Gastroesophageal sphincter (tissue), 4 donors: ENCODE measurements at regions not wholly inside any gene's neighbourhood (a gene's known extent, or its start where the extent isn't known, plus 50 kb on each side); places are given as distances from the start of the nearest gene placed in this dataset.
"Not testable (repeated sequence)": the region's sequence is repeated elsewhere in the genome, so short reads cannot be mapped to it uniquely, and the experiment has no call there.

Experiments
- ATAC-seq: fragments of 150-250 bp; one replicate; pipeline ENCODE4 v1.9.1; 2016; ENCODE audit warnings: mild to moderate bottlenecking, moderate library complexity
- H3K27ac ChIP-seq, 4 donors: fragments of 200-600 bp; sonication (generic) in 3 of 4; 1 replicate in 3 of 4; 2 replicates in 1 of 4; pipeline ENCODE4 v1.5.1; 2016 to 2019
- H3K27me3 ChIP-seq: fragments of 200-600 bp; sonication (generic); one replicate; pipeline ENCODE4 v1.5.1; 2019
- H3K36me3 ChIP-seq, 2 donors: fragments of 200-600 bp; sonication (generic); one replicate each; pipeline ENCODE4 v1.5.1; 2019; ENCODE audit warnings: control low read depth in 1 of 2
- H3K4me1 ChIP-seq, 3 donors: fragments of 200-600 bp; sonication (generic); 1 replicate in 2 of 3; 2 replicates in 1 of 3; pipeline ENCODE4 v1.5.1; 2016 to 2019; ENCODE audit warnings: control low read depth in 2 of 3
- H3K4me3 ChIP-seq, 2 donors: fragments of 200-600 bp; sonication (generic); one replicate each; pipeline ENCODE4 v1.5.1; 2019; ENCODE audit warnings: mild to moderate bottlenecking in 1 of 2, moderate library complexity in 1 of 2
- H3K9me3 ChIP-seq, 3 donors: fragments of 200-600 bp; sonication (generic); one replicate each; pipeline ENCODE4 v1.5.1; 2017 to 2019; ENCODE audit warnings: control low read depth in 2 of 3
- EP300 ChIP-seq: sonication (generic); formaldehyde crosslinking; IDR thresholded peaks from one replicate; pipeline ENCODE4 v1.6.1; 2017; ENCODE audit warnings: antibody characterized with exemption, mild to moderate bottlenecking
- POLR2A ChIP-seq, 2 donors: fragments of 450-650 bp; IDR thresholded peaks; one replicate each; pipeline ENCODE4 v1.6.1; 2017; ENCODE audit warnings: antibody characterized with exemption in 2 of 2, mild to moderate bottlenecking in 2 of 2, moderate library complexity in 1 of 2
- POLR2AphosphoS5 ChIP-seq: sonication (generic); formaldehyde crosslinking; IDR thresholded peaks from one replicate; pipeline ENCODE4 v1.6.1; 2017; ENCODE audit warnings: antibody characterized with exemption
- WGBS, 2 donors: methylation state at CpG; one replicate each; pipeline ENCODE4 v1.1.5; 2018; ENCODE audit warnings: low coverage in 1 of 2; 5-methylcytosine and 5-hydroxymethylcytosine counted together
- TF ChIP-seq, protein P1 (sequence below), 4 experiments: fragments of 200-600 bp in 2 of 4; fragments of 450-650 bp in 2 of 4; sonication (generic) in 1 of 4; IDR thresholded peaks; one replicate each; pipeline ENCODE4 v1.5.1; 2017 to 2019; ENCODE audit warnings: antibody characterized with exemption in 4 of 4, mild to moderate bottlenecking in 2 of 4, moderate library complexity in 2 of 4

DNA sequence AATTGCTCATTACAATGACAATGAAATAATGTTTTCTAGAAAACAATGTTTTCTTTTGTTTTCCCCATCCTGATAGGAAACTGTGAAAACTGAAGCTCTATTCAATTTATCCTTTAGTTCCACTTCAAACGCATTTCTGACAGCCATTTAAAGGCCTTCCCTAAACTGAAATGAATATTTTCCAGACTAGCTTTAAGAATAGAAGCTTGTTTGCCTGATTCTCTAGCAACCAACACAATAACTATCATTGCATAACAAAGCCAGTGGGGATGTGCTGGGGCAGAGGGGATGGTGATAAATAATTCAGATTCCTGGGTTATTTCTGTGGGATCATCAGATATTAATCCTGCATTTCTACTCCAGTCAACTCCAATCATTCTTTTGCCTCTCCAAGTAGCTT, 427.1 kb downstream of the RND3 start:
- H3K36me3 ChIP-seq: no peaks in the 10 kb centered on the region
- no peak for ATAC-seq
- no peaks in the 10 kb centered on the region for H3K9me3 ChIP-seq
- H3K27ac ChIP-seq: no peak overlapping the region
- 0 to 14% methylated on average over 1 of the region's 1 CpG for WGBS, 2 donors
- TF ChIP-seq EP300 (no peak), POLR2AphosphoS5 (no peak)
- TF ChIP-seq, protein P1, sequence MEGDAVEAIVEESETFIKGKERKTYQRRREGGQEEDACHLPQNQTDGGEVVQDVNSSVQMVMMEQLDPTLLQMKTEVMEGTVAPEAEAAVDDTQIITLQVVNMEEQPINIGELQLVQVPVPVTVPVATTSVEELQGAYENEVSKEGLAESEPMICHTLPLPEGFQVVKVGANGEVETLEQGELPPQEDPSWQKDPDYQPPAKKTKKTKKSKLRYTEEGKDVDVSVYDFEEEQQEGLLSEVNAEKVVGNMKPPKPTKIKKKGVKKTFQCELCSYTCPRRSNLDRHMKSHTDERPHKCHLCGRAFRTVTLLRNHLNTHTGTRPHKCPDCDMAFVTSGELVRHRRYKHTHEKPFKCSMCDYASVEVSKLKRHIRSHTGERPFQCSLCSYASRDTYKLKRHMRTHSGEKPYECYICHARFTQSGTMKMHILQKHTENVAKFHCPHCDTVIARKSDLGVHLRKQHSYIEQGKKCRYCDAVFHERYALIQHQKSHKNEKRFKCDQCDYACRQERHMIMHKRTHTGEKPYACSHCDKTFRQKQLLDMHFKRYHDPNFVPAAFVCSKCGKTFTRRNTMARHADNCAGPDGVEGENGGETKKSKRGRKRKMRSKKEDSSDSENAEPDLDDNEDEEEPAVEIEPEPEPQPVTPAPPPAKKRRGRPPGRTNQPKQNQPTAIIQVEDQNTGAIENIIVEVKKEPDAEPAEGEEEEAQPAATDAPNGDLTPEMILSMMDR (IDR thresholded peaks at IDR 0.05): no peak
- H3K4me1 ChIP-seq: peaks cover 0 to 28% (median 0%) of the 10 kb centered on the region in 3 donors
- no peak overlapping the region for H3K4me3 ChIP-seq
- H3K27me3 ChIP-seq: no peaks in the 10 kb centered on the region

DNA sequence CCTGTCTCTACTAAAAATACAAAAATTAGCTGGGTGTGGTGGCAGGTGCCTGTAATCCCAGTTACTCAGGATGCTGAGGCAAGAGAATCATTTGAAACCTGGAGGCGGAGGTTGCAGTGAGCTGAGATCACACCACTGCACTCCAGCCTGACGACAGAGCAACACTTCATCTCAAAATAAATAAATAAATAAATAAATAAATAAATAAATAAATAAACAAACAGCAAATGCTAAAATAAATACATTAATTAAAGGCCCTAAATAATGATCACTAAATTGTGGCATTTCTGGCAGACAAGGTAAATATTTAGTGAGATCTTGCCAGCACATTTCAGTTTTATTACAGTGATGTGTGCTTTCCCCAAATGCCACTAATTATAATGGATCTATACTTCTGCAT, 427.8 kb downstream of the RND3 start:
- not testable (repeated sequence) for H3K36me3 ChIP-seq, H3K27me3 ChIP-seq, H3K27ac ChIP-seq, H3K4me3 ChIP-seq, ATAC-seq, H3K9me3 ChIP-seq
- WGBS, 2 donors: 100% methylated on average over 1 to 2 of the region's 2 CpGs
- H3K4me1 ChIP-seq: peaks cover 0 to 28% (median 0%) of the 10 kb centered on the region in 3 donors

DNA sequence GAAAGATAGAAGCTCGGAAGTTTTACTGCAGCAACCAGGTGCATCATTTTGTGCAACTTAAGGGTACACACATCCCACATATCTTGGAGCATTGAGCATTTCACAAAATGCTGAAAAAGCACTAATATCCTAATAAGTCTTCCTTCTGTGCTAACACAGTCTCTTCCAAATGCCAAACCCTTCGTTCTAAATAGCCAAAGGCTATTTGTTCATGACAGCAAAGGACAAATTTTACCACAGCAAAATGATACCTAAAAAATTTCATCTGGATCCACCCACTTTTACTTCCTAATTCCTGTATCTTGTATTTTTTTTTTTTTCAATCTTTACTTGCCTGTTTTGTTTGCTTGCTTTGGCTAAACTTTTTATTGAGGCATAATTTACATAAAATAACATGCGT, 435.0 kb downstream of the RND3 start:
- WGBS, 2 donors: 81 to 95% methylated on average over 2 to 3 of the region's 3 CpGs
- H3K27ac ChIP-seq: no peak overlapping the region
- ATAC-seq: no peak

DNA sequence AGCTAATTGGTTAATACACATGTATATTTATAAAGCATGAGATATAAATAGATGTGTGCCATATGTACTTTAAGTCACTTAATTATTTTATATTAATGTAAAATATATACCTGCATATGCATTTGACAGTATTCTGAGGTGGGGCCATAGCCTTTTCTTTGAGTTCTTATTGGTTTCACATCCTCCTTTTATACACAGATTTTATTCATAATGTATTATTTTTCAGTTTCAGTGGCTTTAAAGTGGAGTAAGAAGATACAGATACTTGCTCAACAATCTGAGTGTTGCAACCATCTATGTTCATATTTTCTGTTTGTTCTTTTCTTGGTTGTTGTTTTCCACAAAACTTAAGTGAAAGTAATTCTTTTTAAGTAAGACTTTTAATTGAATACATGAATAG, 436.5 kb downstream of the RND3 start:
- Histone ChIP-seq H3K9me3 (no peaks in the 10 kb centered on the region), H3K4me3 (no peak overlapping the region), H3K27ac (no peak overlapping the region), H3K36me3 (no peaks in the 10 kb centered on the region), H3K27me3 (no peaks in the 10 kb centered on the region), H3K4me1 (no peaks in the 10 kb centered on the region)
- TF ChIP-seq POLR2AphosphoS5 (no peak), EP300 (no peak), POLR2A (IDR thresholded peaks at IDR 0.05) (no peak)
- TF ChIP-seq, protein P1 (IDR thresholded peaks at IDR 0.05): no peak
- ATAC-seq: no peak

More for the DNA sequence above, 435.0 kb downstream of the RND3 start:
- Histone ChIP-seq H3K9me3 (no peaks in the 10 kb centered on the region), H3K27me3 (no peaks in the 10 kb centered on the region), H3K4me1 (no peaks in the 10 kb centered on the region), H3K36me3 (no peaks in the 10 kb centered on the region), H3K4me3 (no peak overlapping the region)
- TF ChIP-seq, protein P1 (IDR thresholded peaks at IDR 0.05): no peak
- TF ChIP-seq POLR2A (IDR thresholded peaks at IDR 0.05): no peak
- TF ChIP-seq EP300: no peak
- no peak for TF ChIP-seq POLR2AphosphoS5

DNA sequence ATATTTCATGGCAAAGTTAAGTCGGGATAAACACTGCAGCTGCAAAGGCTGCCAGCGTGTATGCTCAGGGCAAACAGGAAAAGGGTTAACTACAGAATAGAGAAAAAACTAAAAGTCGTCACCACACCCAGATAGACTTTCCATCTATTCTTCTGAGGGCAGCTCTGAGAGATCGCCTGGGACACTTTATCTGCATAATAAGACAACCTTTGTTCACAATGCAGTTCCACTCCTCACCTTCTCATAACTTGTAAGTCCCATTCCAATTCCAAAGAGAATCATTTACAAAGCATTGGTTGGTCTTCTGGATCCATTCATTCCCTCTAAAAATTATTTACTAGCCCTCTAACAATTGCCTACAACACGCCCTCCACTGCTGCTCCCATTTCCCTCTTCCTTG, 437.4 kb downstream of the RND3 start:
- Histone ChIP-seq H3K27me3 (no peaks in the 10 kb centered on the region), H3K36me3 (no peaks in the 10 kb centered on the region), H3K9me3 (no peaks in the 10 kb centered on the region), H3K4me1 (no peaks in the 10 kb centered on the region), H3K4me3 (no peak overlapping the region), H3K27ac (no peak overlapping the region)
- ATAC-seq: no peak
- WGBS, 2 donors: 67 to 85% methylated on average over 4 to 5 of the region's 5 CpGs
- TF ChIP-seq POLR2A (IDR thresholded peaks at IDR 0.05): no peak
- TF ChIP-seq, protein P1 (IDR thresholded peaks at IDR 0.05): no peak
- TF ChIP-seq EP300: no peak
- TF ChIP-seq POLR2AphosphoS5: no peak
